ACHN (cell line): ENCODE measurements at regions not wholly inside any gene's neighbourhood (a gene's known extent, or its start where the extent isn't known, plus 50 kb on each side); places are given as distances from the start of the nearest gene placed in this dataset.

Experiments
- DNase-seq: peaks from one replicate; pipeline ENCODE4 v3.0.0-alpha.2; 2015
- in situ Hi-C: cut with HindIII; loops from 2 replicates; pipeline ENCODE4 v1.10.0; 2017; ENCODE audit warnings: low sequenced_read_pairs, low pct_ligation_motif_present, low pct_unique_long_range_greater_than_20kb

- no peak for DNase-seq
- in situ Hi-C loops, result no loop called here
Observed at GRCh38 chr11:26268980-26269660, 62.8 kb upstream of the ANO3 start.

GRCh38 chr11:26271666-26272065 lies 60.3 kb upstream of the ANO3 start:
- in situ Hi-C loops, result no loop called here
- DNase-seq, result no peak

- DNase-seq, result peak; percentile 42
- in situ Hi-C loops, result no loop called here
Observed at GRCh38 chr11:26276798-26277424, 55.0 kb upstream of the ANO3 start.

GRCh38 chr11:26278354-26278753 lies 53.6 kb upstream of the ANO3 start:
- in situ Hi-C loops, result no loop called here
- DNase-seq, result no peak
